ENCODE measurements at regions not wholly inside any gene's neighbourhood (a gene's known extent, or its start where the extent isn't known, plus 50 kb on each side); places are given as distances from the start of the nearest gene placed in this dataset.

DNA sequence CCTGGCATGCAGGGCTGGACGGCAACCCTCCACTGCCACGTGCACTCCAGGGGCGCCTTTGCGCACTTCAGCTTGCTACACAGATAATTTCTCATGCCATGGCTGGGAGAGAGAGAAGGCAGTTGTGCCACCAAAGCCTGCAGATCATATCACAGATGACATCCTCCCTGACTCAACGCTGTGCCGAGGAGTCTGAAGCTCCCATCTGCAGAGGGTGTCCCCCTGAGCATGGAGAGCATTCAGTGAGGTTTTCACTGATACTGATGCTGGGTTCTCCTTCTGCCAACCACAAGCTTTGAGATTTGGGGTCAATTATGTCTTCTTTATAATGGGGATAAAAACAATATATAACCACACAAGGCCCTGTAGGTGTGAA, 607.4 kb upstream of the ADAMTS16 start:
- TF ChIP-seq CHD4 (IDR thresholded peaks at IDR 0.05; ENCODE audit: borderline replicate concordance) (no peak), ESRRA (IDR thresholded peaks at IDR 0.05; ENCODE audit: borderline replicate concordance, low read length) (no peak), RAD21 (conservative IDR thresholded peaks at IDR 0.05 in 1 of 2, IDR thresholded peaks at IDR 0.05 in 1 of 2) (no peak), BHLHE40 (IDR thresholded peaks at IDR 0.05; ENCODE audit: low read depth, low read length) (no peak), JUNB (IDR thresholded peaks at IDR 0.05) (no peak)
- TF ChIP-seq, protein P1, sequence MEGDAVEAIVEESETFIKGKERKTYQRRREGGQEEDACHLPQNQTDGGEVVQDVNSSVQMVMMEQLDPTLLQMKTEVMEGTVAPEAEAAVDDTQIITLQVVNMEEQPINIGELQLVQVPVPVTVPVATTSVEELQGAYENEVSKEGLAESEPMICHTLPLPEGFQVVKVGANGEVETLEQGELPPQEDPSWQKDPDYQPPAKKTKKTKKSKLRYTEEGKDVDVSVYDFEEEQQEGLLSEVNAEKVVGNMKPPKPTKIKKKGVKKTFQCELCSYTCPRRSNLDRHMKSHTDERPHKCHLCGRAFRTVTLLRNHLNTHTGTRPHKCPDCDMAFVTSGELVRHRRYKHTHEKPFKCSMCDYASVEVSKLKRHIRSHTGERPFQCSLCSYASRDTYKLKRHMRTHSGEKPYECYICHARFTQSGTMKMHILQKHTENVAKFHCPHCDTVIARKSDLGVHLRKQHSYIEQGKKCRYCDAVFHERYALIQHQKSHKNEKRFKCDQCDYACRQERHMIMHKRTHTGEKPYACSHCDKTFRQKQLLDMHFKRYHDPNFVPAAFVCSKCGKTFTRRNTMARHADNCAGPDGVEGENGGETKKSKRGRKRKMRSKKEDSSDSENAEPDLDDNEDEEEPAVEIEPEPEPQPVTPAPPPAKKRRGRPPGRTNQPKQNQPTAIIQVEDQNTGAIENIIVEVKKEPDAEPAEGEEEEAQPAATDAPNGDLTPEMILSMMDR (IDR thresholded peaks at IDR 0.05), result no peak
- TF ChIP-seq, protein P2, sequence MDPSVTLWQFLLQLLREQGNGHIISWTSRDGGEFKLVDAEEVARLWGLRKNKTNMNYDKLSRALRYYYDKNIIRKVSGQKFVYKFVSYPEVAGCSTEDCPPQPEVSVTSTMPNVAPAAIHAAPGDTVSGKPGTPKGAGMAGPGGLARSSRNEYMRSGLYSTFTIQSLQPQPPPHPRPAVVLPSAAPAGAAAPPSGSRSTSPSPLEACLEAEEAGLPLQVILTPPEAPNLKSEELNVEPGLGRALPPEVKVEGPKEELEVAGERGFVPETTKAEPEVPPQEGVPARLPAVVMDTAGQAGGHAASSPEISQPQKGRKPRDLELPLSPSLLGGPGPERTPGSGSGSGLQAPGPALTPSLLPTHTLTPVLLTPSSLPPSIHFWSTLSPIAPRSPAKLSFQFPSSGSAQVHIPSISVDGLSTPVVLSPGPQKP (IDR thresholded peaks at IDR 0.05; ENCODE audit: low read depth, low read length), result no peak
- TF ChIP-seq, protein P3, sequence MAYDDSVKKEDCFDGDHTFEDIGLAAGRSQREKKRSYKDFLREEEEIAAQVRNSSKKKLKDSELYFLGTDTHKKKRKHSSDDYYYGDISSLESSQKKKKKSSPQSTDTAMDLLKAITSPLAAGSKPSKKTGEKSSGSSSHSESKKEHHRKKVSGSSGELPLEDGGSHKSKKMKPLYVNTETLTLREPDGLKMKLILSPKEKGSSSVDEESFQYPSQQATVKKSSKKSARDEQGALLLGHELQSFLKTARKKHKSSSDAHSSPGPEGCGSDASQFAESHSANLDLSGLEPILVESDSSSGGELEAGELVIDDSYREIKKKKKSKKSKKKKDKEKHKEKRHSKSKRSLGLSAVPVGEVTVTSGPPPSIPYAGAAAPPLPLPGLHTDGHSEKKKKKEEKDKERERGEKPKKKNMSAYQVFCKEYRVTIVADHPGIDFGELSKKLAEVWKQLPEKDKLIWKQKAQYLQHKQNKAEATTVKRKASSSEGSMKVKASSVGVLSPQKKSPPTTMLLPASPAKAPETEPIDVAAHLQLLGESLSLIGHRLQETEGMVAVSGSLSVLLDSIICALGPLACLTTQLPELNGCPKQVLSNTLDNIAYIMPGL (CRISPR knock-in tag; IDR thresholded peaks at IDR 0.05; ENCODE audit: borderline replicate concordance), result no peak
- TF ChIP-seq, protein P4, sequence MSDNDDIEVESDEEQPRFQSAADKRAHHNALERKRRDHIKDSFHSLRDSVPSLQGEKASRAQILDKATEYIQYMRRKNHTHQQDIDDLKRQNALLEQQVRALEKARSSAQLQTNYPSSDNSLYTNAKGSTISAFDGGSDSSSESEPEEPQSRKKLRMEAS (IDR thresholded peaks at IDR 0.05), result no peak
